Activated CD4-positive, alpha-beta memory T cell treated with anti-CD3 and anti-CD28 coated beads for 36 hours (primary cell): ENCODE measurements at regions not wholly inside any gene's neighbourhood (a gene's known extent, or its start where the extent isn't known, plus 50 kb on each side); places are given as distances from the start of the nearest gene placed in this dataset.
"Not testable (repeated sequence)": the region's sequence is repeated elsewhere in the genome, so short reads cannot be mapped to it uniquely, and the experiment has no call there.

Experiments used
- CTCF ChIA-PET: fragments of 350-600 bp; sonication (Branson Sonifier 250); formaldehyde crosslinking; loops from one replicate; lab custom pipeline; 2021; ENCODE audit warnings: antibody characterized with exemption, inconsistent platforms; lab: Charles Lee
- POLR2A ChIA-PET: fragments of 350-600 bp; sonication (Branson Sonifier 250); formaldehyde crosslinking; loops from one replicate; lab custom pipeline; 2021; ENCODE audit warnings: antibody characterized with exemption; lab: Charles Lee
- DNase-seq: peaks from one replicate; pipeline ENCODE4 v3.0.0-alpha.2; 2020
- H3K27ac Mint-ChIP-seq: one replicate; pipeline ENCODE4 v1.8.0; 2021; ENCODE audit warnings: mixed read lengths
- H3K27me3 Mint-ChIP-seq: one replicate; pipeline ENCODE4 v1.8.0; 2021; ENCODE audit warnings: mixed read lengths
- H3K36me3 Mint-ChIP-seq: one replicate; pipeline ENCODE4 v1.8.0; 2021; ENCODE audit warnings: mixed read lengths
- H3K4me1 Mint-ChIP-seq: one replicate; pipeline ENCODE4 v1.8.0; 2021; ENCODE audit warnings: low read depth, mixed read lengths
- H3K4me3 Mint-ChIP-seq: one replicate; pipeline ENCODE4 v1.8.0; 2021; ENCODE audit warnings: mild to moderate bottlenecking, mixed read lengths
- H3K9me3 Mint-ChIP-seq: one replicate; pipeline ENCODE4 v1.8.0; 2021; ENCODE audit warnings: mixed read lengths
- intact Hi-C: fragments of 100-400 bp; cut with micrococcal nuclease; formaldehyde crosslinking; loops from one replicate; pipeline ENCODE4 v1.15.1; 2023

DNA sequence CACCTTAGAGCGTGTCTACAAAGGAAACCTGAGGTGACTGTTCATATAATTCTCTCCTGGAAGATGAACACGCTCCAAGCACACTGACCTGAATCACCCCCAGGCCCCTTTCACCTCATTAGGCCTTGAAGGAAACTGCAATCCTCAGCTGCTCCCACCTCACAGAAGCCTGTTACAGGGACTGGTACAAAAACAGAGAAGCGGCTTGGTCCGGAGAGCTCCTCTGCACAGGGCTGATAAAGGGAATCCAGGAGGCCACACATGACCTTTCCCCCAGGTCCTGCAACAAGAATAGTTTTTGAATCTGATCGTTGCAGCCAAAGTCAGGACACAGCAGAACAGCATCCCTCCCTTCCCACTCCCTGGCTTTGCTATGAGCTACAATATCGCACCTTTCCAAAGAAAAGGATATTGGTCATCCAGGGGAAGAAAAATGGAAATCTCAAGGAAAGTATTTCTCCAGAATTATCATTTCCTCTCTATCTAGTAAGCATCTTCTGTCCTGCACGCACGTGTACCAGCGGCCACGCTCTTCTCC, 666.7 kb downstream of the UQCRFS1 start:
- H3K27ac Mint-ChIP-seq = no peak overlapping the region
- H3K27me3 Mint-ChIP-seq = no peaks in the 10 kb centered on the region
- H3K9me3 Mint-ChIP-seq = peaks cover 5% of the 10 kb centered on the region
- no peak for DNase-seq
- intact Hi-C loops = no loop called here
- CTCF ChIA-PET = no interaction called here
- no peaks in the 10 kb centered on the region for H3K4me1 Mint-ChIP-seq
- POLR2A ChIA-PET = no interaction called here
- no peaks in the 10 kb centered on the region for H3K36me3 Mint-ChIP-seq
- no peak overlapping the region for H3K4me3 Mint-ChIP-seq

DNA sequence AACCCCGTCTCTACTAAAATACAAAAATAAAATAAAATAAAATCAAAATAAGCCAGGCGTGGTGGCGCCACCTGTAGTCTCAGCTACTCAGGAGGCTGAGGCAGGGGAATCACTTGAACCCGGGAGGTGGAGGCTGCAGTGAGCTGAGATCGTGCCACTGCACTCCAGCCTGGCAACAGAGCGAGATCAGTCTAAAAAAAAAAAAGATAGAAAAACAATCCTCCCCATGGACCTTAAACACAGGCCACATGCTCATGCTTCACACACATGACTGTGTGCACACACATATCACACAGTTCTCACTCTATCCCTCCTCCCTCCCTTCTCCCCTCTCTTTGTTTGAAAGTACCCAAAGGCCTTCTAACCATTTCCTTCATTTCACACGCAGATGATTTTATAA, 667.6 kb downstream of the UQCRFS1 start:
- POLR2A ChIA-PET, H3K4me3 Mint-ChIP-seq, H3K9me3 Mint-ChIP-seq, CTCF ChIA-PET, H3K4me1 Mint-ChIP-seq, intact Hi-C loops, H3K27ac Mint-ChIP-seq, H3K36me3 Mint-ChIP-seq, H3K27me3 Mint-ChIP-seq, DNase-seq: not testable (repeated sequence)

DNA sequence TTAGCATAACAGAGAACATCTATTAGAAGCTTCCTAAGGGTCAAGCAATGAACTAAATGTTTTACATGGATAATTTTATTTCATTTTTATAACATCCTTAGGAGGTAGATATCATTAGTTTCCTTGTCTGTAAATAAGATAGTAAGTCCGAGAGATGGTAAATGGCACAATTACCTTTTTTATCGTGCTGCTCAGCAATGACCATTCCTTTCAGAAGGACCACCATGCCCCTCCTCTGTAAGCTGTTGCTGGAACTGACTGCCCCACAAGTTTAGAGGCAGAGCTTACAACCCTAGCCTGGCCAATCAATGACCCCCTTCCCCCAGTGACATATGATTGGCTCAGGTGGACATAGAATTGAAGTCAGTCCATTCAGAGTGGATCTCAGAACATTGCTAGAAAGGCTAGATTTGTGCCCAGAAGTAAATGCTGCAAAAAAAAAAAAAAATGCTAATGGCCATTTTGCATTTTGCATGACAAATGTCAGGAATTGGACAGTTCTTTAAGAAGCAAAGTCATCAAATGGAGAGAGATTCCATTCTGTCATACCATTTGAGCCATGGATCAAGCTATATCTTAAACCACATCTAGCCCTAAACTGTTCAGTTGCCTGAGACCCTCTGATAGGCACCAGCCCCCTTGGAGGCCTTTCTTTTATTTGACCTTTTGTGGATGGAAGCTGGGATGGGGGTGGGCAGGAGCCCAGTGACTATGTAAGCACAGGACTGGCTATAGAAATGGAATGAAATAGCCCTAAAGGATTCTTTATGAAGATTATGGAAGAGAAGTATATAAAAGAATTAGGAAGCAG, 668.3 kb downstream of the UQCRFS1 start:
- Mint-ChIP-seq H3K36me3 (no peaks in the 10 kb centered on the region), H3K9me3 (peaks cover 10% of the 10 kb centered on the region), H3K27me3 (no peaks in the 10 kb centered on the region), H3K4me3 (no peak overlapping the region), H3K27ac (no peak overlapping the region), H3K4me1 (no peaks in the 10 kb centered on the region)
- DNase-seq = no peak
- intact Hi-C loops = no loop called here
- CTCF ChIA-PET = no interaction called here
- POLR2A ChIA-PET = no interaction called here

DNA sequence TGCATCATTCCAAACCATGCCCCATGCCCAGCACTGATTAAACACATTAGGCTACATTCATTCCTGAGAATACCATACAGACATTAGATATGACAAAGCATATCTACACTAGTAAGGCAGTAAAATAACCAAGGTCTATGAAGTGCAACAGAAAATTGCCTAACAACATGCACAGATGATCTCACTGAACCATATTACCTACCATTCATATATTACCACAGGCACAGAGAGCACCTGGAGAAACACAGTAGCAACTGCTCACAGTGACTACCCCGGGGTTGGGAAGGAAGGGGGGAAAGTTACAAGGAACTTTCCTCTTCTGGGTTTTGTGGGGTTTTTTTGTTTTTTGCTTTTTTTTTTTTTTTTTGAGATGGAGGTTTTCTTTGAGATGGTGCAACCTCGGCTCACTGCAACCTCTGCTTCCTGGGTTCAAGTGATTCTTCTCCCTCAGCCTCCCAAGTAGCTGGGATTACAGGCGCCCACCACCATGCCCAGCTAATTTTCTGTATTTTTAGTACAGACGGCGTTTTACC, 669.6 kb downstream of the UQCRFS1 start:
- peaks cover 10% of the 10 kb centered on the region for H3K9me3 Mint-ChIP-seq
- H3K36me3 Mint-ChIP-seq = no peaks in the 10 kb centered on the region
- no peak overlapping the region for H3K27ac Mint-ChIP-seq
- H3K4me1 Mint-ChIP-seq = no peaks in the 10 kb centered on the region
- no peak overlapping the region for H3K4me3 Mint-ChIP-seq
- intact Hi-C loops = no loop called here
- CTCF ChIA-PET = interaction anchor here (0.6 kb wide), 1 partner anchor 187 kb away, joined by 3 read pairs; no protein-coding TSS in a partner anchor
- no peak for DNase-seq
- H3K27me3 Mint-ChIP-seq = no peaks in the 10 kb centered on the region
- POLR2A ChIA-PET = no interaction called here

DNA sequence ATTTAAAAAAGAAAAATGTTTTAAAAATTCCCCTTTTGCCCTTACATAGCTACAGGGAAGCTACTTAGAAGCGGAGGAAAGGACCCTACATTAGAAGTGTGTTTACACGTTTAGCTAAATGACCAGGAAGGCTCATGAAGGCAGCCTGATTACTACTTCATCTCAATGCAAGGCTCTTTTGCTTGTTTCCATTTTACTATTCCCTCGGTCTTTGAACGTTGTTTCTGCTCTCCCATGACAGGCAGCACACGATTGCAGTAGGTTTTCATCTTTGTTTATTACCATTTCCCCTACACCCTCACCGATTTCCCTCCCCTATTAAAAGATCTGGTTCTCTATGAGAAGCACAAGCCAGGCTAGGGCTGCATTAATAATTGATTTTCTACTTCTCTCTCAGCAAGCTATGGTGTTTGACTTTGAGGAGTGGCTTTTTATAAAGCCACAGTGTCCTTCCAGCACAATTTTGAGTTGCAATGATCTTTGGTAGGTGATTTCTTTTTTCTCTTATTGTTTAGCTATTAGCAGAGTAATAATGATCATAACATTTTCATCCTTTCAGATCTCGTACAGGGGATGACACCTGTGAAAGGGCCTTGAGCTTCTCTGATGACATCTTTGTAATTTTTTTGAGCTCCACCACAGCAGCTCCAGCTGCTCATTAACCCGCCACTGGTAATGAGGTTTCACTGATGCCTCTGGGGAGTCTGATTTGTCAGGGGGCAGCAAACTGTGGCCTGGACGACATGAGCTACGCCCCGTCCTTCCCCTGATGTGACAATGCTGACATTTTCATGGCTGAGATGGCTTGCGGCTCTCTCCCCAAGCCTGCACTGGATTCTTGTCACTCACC, 670.3 kb downstream of the UQCRFS1 start:
- Mint-ChIP-seq H3K36me3 (no peaks in the 10 kb centered on the region), H3K4me3 (no peak overlapping the region), H3K4me1 (no peaks in the 10 kb centered on the region), H3K27me3 (no peaks in the 10 kb centered on the region), H3K9me3 (peaks cover 16% of the 10 kb centered on the region), H3K27ac (no peak overlapping the region)
- CTCF ChIA-PET = interaction anchor here (0.6 kb wide), 1 partner anchor 188 kb away, joined by 3 read pairs; no protein-coding TSS in a partner anchor
- DNase-seq = no peak
- POLR2A ChIA-PET = no interaction called here
- intact Hi-C loops = no loop called here

DNA sequence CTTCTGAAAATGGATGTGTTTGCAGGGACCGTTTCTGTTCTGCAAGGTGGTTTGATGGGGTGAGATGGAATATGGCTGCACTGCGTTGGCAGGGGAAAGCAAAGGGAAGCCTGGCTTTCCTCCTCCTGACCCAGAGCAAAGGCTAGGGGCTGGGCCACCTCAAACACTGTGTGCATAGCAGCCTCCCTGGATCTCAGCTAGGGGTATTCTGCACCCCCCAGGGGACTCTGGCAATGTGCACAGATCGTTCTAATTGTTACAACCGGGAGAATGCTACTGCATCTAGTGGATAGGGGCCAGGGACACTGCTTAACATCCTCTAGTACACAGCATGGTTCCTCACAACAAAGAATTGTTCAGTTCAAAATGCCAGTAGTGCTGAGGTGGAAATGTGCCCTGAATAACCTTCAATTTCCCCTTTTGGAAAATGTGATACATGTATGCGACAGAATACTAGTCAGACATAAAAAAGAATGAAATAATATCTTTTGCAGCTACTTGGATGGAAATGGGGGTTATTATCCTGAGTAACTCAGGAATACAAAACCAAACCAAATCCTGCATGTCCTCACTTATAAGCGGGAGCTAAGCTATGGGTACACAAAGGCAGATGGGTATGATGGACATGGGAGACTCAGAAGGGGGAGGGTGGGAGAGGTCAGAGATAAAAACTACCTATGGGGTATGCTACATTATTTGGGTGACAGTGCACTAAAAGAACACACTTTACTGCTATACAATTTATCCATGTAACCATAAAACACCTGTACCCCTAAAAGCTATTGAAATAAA, 671.2 kb downstream of the UQCRFS1 start:
- ChIA-PET POLR2A (no interaction called here), CTCF (no interaction called here)
- Mint-ChIP-seq H3K27me3 (no peaks in the 10 kb centered on the region), H3K4me1 (no peaks in the 10 kb centered on the region), H3K36me3 (no peaks in the 10 kb centered on the region), H3K27ac (no peak overlapping the region), H3K4me3 (no peak overlapping the region), H3K9me3 (peaks cover 21% of the 10 kb centered on the region)
- intact Hi-C loops = no loop called here
- DNase-seq = no peak

DNA sequence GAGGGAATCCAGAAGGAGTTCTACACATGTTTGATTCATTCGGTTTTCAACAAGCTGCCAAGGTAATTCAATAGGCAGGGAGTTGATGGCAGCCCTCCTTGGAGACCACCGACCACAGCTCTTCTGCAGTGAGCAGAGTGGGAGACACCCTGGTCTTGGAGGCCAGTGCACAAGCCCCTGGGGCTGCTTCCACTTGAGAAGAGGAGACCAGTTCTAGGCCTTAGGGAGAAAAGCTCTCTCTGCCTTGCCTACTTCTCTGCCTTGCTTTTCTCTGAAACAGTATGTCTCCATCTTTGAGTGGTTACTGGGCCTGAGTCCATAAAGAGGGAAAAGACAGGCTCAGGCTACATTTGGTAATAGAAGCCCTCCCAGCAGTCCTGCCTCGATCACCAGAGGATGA, 671.9 kb downstream of the UQCRFS1 start:
- DNase-seq = no peak
- Mint-ChIP-seq H3K9me3 (peaks cover 21% of the 10 kb centered on the region), H3K4me3 (no peak overlapping the region), H3K36me3 (no peaks in the 10 kb centered on the region), H3K27me3 (no peaks in the 10 kb centered on the region), H3K4me1 (no peaks in the 10 kb centered on the region), H3K27ac (no peak overlapping the region)
- POLR2A ChIA-PET = no interaction called here
- CTCF ChIA-PET = no interaction called here
- intact Hi-C loops = no loop called here

DNA sequence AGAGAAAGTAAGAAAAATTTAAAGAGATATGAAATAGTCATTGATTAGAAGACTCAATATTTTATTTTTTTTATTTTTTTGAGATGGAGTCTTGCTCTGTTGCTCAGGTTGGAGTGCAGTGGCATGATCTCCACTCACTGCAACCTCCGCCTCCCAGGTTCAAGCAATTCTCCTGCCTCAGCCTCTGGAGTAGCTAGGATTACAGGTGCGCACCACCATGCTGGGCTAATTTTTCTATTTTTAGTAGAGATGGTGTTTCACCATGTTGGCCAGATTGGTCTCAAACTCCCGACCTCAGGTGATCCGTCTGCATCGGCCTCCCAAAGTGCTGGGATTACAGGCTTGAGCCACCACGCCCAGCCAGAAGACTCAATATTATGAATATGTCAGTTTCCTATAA, 672.6 kb downstream of the UQCRFS1 start:
- H3K27me3 Mint-ChIP-seq, H3K4me3 Mint-ChIP-seq, H3K36me3 Mint-ChIP-seq, POLR2A ChIA-PET, DNase-seq, H3K27ac Mint-ChIP-seq, CTCF ChIA-PET, H3K4me1 Mint-ChIP-seq, intact Hi-C loops: not testable (repeated sequence)
- H3K9me3 Mint-ChIP-seq = peaks cover 24% of the 10 kb centered on the region

DNA sequence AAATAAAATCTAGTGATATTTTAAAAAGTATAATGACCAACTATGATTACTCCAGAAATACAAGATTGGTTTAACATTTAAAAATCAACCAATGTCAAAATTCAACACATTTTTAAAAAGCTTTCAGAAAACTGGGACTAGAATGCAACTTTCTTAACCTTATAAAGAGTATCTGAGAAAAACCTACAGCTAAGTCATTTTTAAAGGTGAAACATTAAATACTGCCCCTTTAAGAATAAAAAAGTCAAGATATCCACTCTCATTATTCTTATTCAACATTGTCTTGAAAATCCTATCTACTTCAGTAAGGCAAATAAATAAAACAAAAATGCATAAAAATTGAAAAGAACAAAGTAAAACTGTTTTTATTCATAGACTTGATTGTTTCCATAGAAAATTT, 673.2 kb downstream of the UQCRFS1 start:
- Mint-ChIP-seq H3K27me3 (no peaks in the 10 kb centered on the region), H3K4me1 (no peaks in the 10 kb centered on the region), H3K9me3 (peaks cover 24% of the 10 kb centered on the region), H3K4me3 (no peak overlapping the region), H3K27ac (no peak overlapping the region), H3K36me3 (no peaks in the 10 kb centered on the region)
- POLR2A ChIA-PET = no interaction called here
- CTCF ChIA-PET = no interaction called here
- DNase-seq = no peak
- intact Hi-C loops = no loop called here

DNA sequence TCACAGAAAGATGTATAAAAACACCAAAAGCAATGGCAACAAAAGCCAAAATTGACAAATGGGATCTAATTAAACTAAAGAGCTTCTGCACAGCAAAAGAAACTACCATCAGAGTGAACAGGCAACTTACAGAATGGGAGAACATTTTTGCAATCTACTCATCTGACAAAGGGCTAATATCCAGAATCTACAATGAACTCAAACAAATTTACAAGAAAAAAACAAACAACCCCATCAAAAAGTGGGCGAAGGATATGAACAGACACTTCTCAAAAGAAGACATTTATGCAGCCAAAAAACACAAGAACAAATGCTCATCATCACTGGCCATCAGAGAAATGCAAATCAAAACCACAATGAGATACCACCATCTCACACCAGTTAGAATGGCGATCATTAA, 674.4 kb downstream of the UQCRFS1 start:
- intact Hi-C loops, H3K4me1 Mint-ChIP-seq, H3K4me3 Mint-ChIP-seq, H3K36me3 Mint-ChIP-seq, DNase-seq, POLR2A ChIA-PET, H3K27me3 Mint-ChIP-seq, H3K27ac Mint-ChIP-seq, CTCF ChIA-PET: not testable (repeated sequence)
- H3K9me3 Mint-ChIP-seq = peaks cover 24% of the 10 kb centered on the region

DNA sequence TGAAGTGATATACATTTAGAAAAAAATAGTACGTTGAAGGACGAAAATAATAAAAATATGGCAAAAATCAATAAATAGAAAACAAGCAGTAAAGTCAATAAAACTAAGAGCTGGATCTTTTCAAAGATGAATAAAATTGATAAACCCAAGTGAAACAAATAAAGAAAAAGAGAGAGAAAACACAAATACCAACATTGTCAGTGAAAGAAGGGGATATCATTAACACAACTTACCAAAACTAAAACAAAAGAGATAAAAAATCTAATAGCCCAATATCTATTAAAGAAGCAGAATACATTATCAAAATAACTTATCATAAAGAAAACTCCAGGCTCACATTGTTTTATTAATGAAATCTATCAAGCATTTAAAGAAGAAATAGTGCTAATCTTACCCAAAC, 675.1 kb downstream of the UQCRFS1 start:
- ChIA-PET POLR2A (no interaction called here), CTCF (no interaction called here)
- H3K36me3 Mint-ChIP-seq = no peaks in the 10 kb centered on the region
- no peak overlapping the region for H3K4me3 Mint-ChIP-seq
- no peaks in the 10 kb centered on the region for H3K4me1 Mint-ChIP-seq
- no peak for DNase-seq
- intact Hi-C loops = no loop called here
- no peaks in the 10 kb centered on the region for H3K27me3 Mint-ChIP-seq
- H3K9me3 Mint-ChIP-seq = peaks cover 25% of the 10 kb centered on the region
- no peak overlapping the region for H3K27ac Mint-ChIP-seq

DNA sequence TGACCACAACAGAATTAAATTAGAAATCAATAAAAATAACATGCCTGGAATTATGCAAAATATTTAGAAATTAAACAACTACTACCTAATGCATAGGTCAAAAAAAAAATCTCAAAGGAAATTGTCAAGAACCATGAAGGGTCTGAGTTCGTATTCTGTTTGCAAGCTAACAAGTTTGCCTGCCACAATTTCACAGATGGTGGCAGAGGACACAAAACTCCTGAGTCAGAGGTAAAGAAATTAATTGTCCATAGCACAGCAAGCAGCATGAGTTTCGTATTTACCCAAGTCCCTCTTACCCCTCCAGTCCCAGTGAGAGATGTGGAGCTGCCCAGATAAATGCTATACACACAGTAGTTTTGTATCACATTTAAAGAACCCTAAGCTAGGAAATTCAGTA, 675.9 kb downstream of the UQCRFS1 start:
- Mint-ChIP-seq H3K27ac (no peak overlapping the region), H3K4me3 (no peak overlapping the region), H3K9me3 (peaks cover 28% of the 10 kb centered on the region), H3K36me3 (no peaks in the 10 kb centered on the region), H3K4me1 (no peaks in the 10 kb centered on the region), H3K27me3 (no peaks in the 10 kb centered on the region)
- POLR2A ChIA-PET = no interaction called here
- CTCF ChIA-PET = no interaction called here
- no peak for DNase-seq
- intact Hi-C loops = no loop called here
